GM18861 (cell line): ENCODE measurements at regions not wholly inside any gene's neighbourhood (a gene's known extent, or its start where the extent isn't known, plus 50 kb on each side); places are given as distances from the start of the nearest gene placed in this dataset.

ENCODE experiments used
- ATAC-seq: cut with Tn5 transposase; IDR thresholded peaks from one replicate; pipeline ENCODE4 v1.9.1; 2021; ENCODE audit not compliant: unreplicated experiment

GRCh38 chr10:107914450-107915214, 750.1 kb upstream of the SORCS1 start:
- ATAC-seq, result no peak

GRCh38 chr10:107913317-107914294, 749.1 kb upstream of the SORCS1 start:
- ATAC-seq, result no peak

- ATAC-seq, result no peak
Observed at GRCh38 chr10:107901076-107901475, 736.6 kb upstream of the SORCS1 start.

- no peak for ATAC-seq
Observed at GRCh38 chr10:107900131-107900530, 735.6 kb upstream of the SORCS1 start.

- no peak for ATAC-seq
Observed at GRCh38 chr10:107899502-107900062, 735.1 kb upstream of the SORCS1 start.

- no peak for ATAC-seq
Observed at GRCh38 chr10:107899075-107899474, 734.6 kb upstream of the SORCS1 start.

GRCh38 chr10:107898392-107898791, 733.9 kb upstream of the SORCS1 start:
- ATAC-seq, result no peak

GRCh38 chr10:107894516-107894915, 730.0 kb upstream of the SORCS1 start:
- ATAC-seq, result no peak

- ATAC-seq, result no peak
Observed at GRCh38 chr10:107889105-107889504, 724.6 kb upstream of the SORCS1 start.

- no peak for ATAC-seq
Observed at GRCh38 chr10:107880185-107880584, 715.7 kb upstream of the SORCS1 start.

GRCh38 chr10:107873007-107873406, 708.5 kb upstream of the SORCS1 start:
- ATAC-seq, result no peak

- ATAC-seq, result no peak
Observed at GRCh38 chr10:107865691-107866090, 701.2 kb upstream of the SORCS1 start.

- no peak for ATAC-seq
Observed at GRCh38 chr10:107859065-107859464, 694.6 kb upstream of the SORCS1 start.

GRCh38 chr10:107856047-107856315, 691.5 kb upstream of the SORCS1 start:
- ATAC-seq, result no peak

GRCh38 chr10:107855301-107856046, 691.0 kb upstream of the SORCS1 start:
- no peak for ATAC-seq

GRCh38 chr10:107848726-107849360, 684.3 kb upstream of the SORCS1 start:
- ATAC-seq, result no peak

- ATAC-seq, result peak; percentile 93
Observed at GRCh38 chr10:107847620-107848019, 683.1 kb upstream of the SORCS1 start.

- no peak for ATAC-seq
Observed at GRCh38 chr10:107834706-107835105, 670.2 kb upstream of the SORCS1 start.

GRCh38 chr10:107831772-107832171, 667.3 kb upstream of the SORCS1 start:
- no peak for ATAC-seq

GRCh38 chr10:107829161-107829560, 664.7 kb upstream of the SORCS1 start:
- ATAC-seq, result no peak

GRCh38 chr10:107826171-107826570, 661.7 kb upstream of the SORCS1 start:
- no peak for ATAC-seq
